Endodermal cell (in vitro differentiated cells): ENCODE measurements at regions not wholly inside any gene's neighbourhood (a gene's known extent, or its start where the extent isn't known, plus 50 kb on each side); places are given as distances from the start of the nearest gene placed in this dataset.

Experiments used
- DNase-seq: peaks from one replicate; pipeline ENCODE4 v3.0.0-alpha.2; 2017
- H3K27ac ChIP-seq: 2 replicates; pipeline ENCODE4 v1.5.1; 2013; ENCODE audit warnings: mild to moderate bottlenecking, low read depth, low read length, moderate library complexity
- H3K27me3 ChIP-seq: 2 replicates; pipeline ENCODE4 v1.6.1; 2013; ENCODE audit warnings: mild to moderate bottlenecking, low read length, moderate library complexity; ENCODE audit not compliant: insufficient read depth, control insufficient read depth, poor library complexity, severe bottlenecking
- H3K36me3 ChIP-seq: 2 replicates; pipeline ENCODE4 v1.7.0; 2013; ENCODE audit warnings: mild to moderate bottlenecking, low read length, moderate library complexity; ENCODE audit not compliant: control insufficient read depth, insufficient read depth
- H3K4me1 ChIP-seq: one replicate; pipeline ENCODE4 v1.7.0; 2013; ENCODE audit warnings: low read length; ENCODE audit not compliant: control insufficient read depth, insufficient read depth
- H3K4me3 ChIP-seq: 2 replicates; pipeline ENCODE4 v1.5.1; 2013; ENCODE audit warnings: mild to moderate bottlenecking, low read length, moderate library complexity
- H3K9ac ChIP-seq: 2 replicates; pipeline ENCODE4 v1.6.1; 2013; ENCODE audit warnings: mild to moderate bottlenecking, low read length, moderate library complexity; ENCODE audit not compliant: poor library complexity, severe bottlenecking; ENCODE audit errors: extremely low read depth
- H3K9me3 ChIP-seq: 2 replicates; pipeline ENCODE4 v1.6.1; 2013; ENCODE audit warnings: mild to moderate bottlenecking, low read length, moderate library complexity; ENCODE audit not compliant: control insufficient read depth
- H3K27ac Mint-ChIP-seq: 2 replicates; pipeline ENCODE4 v1.8.0; 2020; ENCODE audit warnings: mixed read lengths
- H3K27me3 Mint-ChIP-seq: 2 replicates; pipeline ENCODE4 v1.8.0; 2021; ENCODE audit warnings: mild to moderate bottlenecking, mixed read lengths; ENCODE audit not compliant: insufficient read depth
- H3K36me3 Mint-ChIP-seq: 2 replicates; pipeline ENCODE4 v1.8.0; 2020; ENCODE audit warnings: low read depth, mixed read lengths
- H3K4me1 Mint-ChIP-seq: 2 replicates; pipeline ENCODE4 v1.8.0; 2020; ENCODE audit warnings: mixed read lengths
- H3K4me3 Mint-ChIP-seq: 2 replicates; pipeline ENCODE4 v1.8.0; 2020; ENCODE audit warnings: mild to moderate bottlenecking, moderate library complexity, mixed read lengths
- H3K9me3 Mint-ChIP-seq: 2 replicates; pipeline ENCODE4 v1.8.0; 2020; ENCODE audit warnings: mild to moderate bottlenecking, mixed read lengths
- WGBS, 2 experiments: methylation state at CpG; one replicate each; pipeline versions ENCODE4 v1.1.5 to v1.1.7; 2013; ENCODE audit warnings: missing lambda C conversion rate in 2 of 2, mixed read lengths in 1 of 2; ENCODE audit not compliant: insufficient coverage in 1 of 2, insufficient read length in 1 of 2; 5-methylcytosine and 5-hydroxymethylcytosine counted together
- TF ChIP-seq, protein P1 (sequence below): fragments of 200-600 bp; sonication (generic); conservative IDR thresholded peaks from 2 replicates; pipeline ENCODE4 v1.5.0; 2021; ENCODE audit warnings: antibody characterized with exemption, mild to moderate bottlenecking

DNA sequence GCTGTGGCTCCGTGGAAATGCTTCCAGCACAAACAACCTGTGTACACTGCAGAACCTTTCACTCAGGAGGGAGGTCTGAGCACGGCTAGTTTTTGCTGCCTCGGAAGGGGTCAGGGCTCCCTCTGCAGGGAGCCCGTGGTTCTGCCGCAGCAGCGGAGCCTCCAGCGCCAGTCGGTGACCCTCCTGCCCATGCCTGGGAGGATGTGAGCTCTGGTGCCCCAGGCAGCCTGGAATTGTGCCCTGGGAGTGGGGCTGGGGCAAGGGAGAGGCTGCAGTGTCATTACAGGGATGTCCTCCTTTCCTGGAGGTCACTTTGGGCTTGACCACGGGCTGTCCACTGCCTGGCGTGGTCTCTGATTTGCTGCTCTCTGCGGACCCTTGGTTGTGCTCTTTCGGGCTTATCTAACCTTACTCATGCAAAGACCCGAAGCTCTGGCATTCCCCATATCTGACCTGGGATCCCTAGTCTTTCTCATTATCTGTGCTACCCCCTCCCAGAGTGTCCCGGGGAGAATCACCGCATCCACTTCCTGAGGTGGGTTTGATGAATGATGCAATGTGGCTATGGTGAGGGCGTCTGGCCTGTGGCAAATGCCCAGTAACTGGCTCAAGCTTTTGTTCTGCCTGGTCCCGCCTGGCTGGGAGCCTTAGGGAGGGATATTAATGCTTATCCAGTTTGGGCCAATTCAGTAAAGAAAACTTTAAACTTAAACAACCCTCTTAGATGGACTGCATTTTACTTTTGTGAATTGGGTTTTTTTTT, 59.6 kb upstream of the TAGAP start:
- WGBS, 2 experiments: 45 to 60% methylated on average over 6 to 17 of the region's 17 CpGs
- Mint-ChIP-seq H3K9me3 (no peaks in the 10 kb centered on the region), H3K4me1 (peaks cover 8% of the 10 kb centered on the region), H3K27me3 (no peaks in the 10 kb centered on the region), H3K4me3 (no peak overlapping the region), H3K27ac (no peak overlapping the region), H3K36me3 (no peaks in the 10 kb centered on the region)
- Histone ChIP-seq H3K9ac (no peak overlapping the region), H3K4me3 (no peak overlapping the region), H3K36me3 (no peaks in the 10 kb centered on the region), H3K4me1 (no peaks in the 10 kb centered on the region), H3K27ac (no peak overlapping the region), H3K9me3 (no peaks in the 10 kb centered on the region), H3K27me3 (no peaks in the 10 kb centered on the region)
- DNase-seq: peak; percentile 93
- TF ChIP-seq, protein P1, sequence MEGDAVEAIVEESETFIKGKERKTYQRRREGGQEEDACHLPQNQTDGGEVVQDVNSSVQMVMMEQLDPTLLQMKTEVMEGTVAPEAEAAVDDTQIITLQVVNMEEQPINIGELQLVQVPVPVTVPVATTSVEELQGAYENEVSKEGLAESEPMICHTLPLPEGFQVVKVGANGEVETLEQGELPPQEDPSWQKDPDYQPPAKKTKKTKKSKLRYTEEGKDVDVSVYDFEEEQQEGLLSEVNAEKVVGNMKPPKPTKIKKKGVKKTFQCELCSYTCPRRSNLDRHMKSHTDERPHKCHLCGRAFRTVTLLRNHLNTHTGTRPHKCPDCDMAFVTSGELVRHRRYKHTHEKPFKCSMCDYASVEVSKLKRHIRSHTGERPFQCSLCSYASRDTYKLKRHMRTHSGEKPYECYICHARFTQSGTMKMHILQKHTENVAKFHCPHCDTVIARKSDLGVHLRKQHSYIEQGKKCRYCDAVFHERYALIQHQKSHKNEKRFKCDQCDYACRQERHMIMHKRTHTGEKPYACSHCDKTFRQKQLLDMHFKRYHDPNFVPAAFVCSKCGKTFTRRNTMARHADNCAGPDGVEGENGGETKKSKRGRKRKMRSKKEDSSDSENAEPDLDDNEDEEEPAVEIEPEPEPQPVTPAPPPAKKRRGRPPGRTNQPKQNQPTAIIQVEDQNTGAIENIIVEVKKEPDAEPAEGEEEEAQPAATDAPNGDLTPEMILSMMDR: peak; percentile 94

DNA sequence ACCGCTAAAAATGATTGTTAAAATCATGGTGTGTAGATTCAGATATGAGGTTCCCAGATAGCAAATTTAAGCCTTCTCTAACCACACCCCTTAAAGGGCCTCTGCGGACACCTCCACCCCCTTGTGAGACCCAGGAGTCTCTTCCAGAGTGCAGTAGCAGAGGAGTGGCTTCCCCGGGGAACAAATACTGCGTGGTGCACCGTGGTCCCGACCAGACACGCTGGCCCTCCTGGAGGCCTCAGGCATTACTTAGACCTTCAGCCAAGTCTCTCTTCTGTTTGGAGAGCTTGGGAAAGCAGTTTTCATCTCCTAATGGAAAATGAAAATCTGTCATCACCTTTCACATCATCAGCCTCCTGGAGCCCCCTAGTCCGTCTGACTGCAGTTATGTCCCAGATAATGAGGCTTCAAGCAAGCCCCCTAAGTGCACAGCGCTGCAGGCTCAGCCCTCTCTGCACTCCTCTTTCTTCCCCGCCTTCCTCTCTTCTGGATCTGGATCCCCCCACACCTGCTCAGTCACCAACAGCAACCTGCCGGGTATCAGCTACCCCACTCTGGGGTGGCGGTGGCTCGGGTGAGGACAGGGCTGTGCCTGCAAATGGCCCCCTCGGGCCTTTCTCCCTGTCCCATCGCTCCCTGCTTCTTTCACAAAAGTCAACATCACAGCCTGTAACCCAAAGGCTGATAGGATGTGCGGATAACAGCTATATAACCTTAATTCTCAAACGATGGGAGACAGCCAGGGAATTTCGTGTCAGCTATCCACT, 58.8 kb upstream of the TAGAP start:
- no peaks in the 10 kb centered on the region for H3K36me3 ChIP-seq
- H3K9ac ChIP-seq: no peak overlapping the region
- peak; percentile 50 for DNase-seq
- Mint-ChIP-seq H3K27me3 (no peaks in the 10 kb centered on the region), H3K36me3 (no peaks in the 10 kb centered on the region), H3K4me3 (no peak overlapping the region), H3K4me1 (peaks cover 8% of the 10 kb centered on the region), H3K9me3 (no peaks in the 10 kb centered on the region), H3K27ac (no peak overlapping the region)
- H3K4me1 ChIP-seq: no peaks in the 10 kb centered on the region
- WGBS, 2 experiments: 71 to 78% methylated on average over 13 to 18 of the region's 18 CpGs
- no peaks in the 10 kb centered on the region for H3K27me3 ChIP-seq
- TF ChIP-seq, protein P1: no peak
- H3K9me3 ChIP-seq: no peaks in the 10 kb centered on the region
- H3K27ac ChIP-seq: no peak overlapping the region
- no peak overlapping the region for H3K4me3 ChIP-seq

DNA sequence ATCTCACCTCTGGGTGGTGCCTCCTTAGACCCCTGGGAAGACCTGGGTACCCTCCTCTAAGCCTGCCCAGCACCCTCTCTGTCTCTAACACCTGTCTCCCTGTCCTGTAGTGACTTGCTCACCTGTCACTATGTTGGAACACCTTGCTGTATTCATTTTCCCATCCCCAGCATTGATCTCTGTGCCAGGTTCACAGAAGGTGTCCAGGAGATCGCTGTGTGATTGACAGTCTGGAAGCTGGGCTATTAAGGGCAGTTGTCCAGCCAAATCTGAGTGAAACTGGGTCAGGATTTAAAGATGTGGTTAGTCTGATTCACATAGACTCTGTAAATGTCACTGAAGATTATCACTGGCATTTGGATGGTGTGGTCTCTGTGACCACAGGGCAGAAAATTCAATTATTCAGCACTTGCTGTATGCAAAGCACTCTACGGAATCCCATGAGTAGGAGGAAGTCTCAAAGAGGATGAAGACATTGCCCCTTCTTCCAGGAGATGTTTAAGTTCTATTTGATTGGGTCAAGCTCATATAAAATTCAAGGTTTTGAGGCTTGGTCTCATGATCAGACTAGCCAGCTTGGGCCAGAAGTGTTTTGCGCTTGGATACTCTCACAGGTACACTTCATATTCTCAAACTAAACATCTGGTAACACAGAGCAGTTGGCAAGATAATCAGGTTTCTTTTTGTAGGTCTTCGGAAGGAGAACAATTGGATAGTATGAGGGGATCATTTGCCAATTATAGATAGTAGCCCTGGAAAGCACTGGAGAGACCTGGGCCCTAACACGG, 57.8 kb upstream of the TAGAP start:
- TF ChIP-seq, protein P1: no peak
- Mint-ChIP-seq H3K4me3 (no peak overlapping the region), H3K27ac (no peak overlapping the region), H3K36me3 (no peaks in the 10 kb centered on the region), H3K9me3 (no peaks in the 10 kb centered on the region), H3K27me3 (no peaks in the 10 kb centered on the region), H3K4me1 (peaks cover 8% of the 10 kb centered on the region)
- no peaks in the 10 kb centered on the region for H3K36me3 ChIP-seq
- H3K9ac ChIP-seq: no peak overlapping the region
- no peaks in the 10 kb centered on the region for H3K9me3 ChIP-seq
- H3K27me3 ChIP-seq: no peaks in the 10 kb centered on the region
- no peak overlapping the region for H3K4me3 ChIP-seq
- H3K27ac ChIP-seq: no peak overlapping the region
- 93 to 95% methylated on average over 2 to 5 of the region's 5 CpGs for WGBS, 2 experiments
- peak; percentile 24 for DNase-seq
- no peaks in the 10 kb centered on the region for H3K4me1 ChIP-seq
